RKO (cell line): ENCODE measurements at regions not wholly inside any gene's neighbourhood (a gene's known extent, or its start where the extent isn't known, plus 50 kb on each side); places are given as distances from the start of the nearest gene placed in this dataset.
A peak's percentile ranks its signal among the peaks of the same experiment; 100 is the strongest.
"Not testable (repeated sequence)": the region's sequence is repeated elsewhere in the genome, so short reads cannot be mapped to it uniquely, and the experiment has no call there.

Experiments
- DNase-seq: peaks from one replicate; pipeline ENCODE4 v3.0.0-alpha.2; 2016; ENCODE audit warnings: low spot score

- no peak for DNase-seq
Measured at GRCh38 chr3:191076903-191077552, 122.0 kb upstream of the OSTN start.

GRCh38 chr3:191074511-191074910, 124.5 kb upstream of the OSTN start:
- no peak for DNase-seq

- DNase-seq, result no peak
Measured at GRCh38 chr3:191070762-191071403, 128.2 kb upstream of the OSTN start.

GRCh38 chr3:191070201-191070600, 128.8 kb upstream of the OSTN start:
- peak; percentile 69 for DNase-seq

- no peak for DNase-seq
Measured at GRCh38 chr3:191068946-191069813, 129.9 kb upstream of the OSTN start.

- DNase-seq, result peak; percentile 74
Measured at GRCh38 chr3:191066669-191067068, 132.4 kb upstream of the OSTN start.

GRCh38 chr3:191065181-191065805, 133.7 kb upstream of the OSTN start:
- DNase-seq, result peak; percentile 33

GRCh38 chr3:191051037-191051436, 148.0 kb upstream of the OSTN start:
- peak; percentile 52 for DNase-seq

- DNase-seq, result no peak
Measured at GRCh38 chr3:191047930-191048329, 151.1 kb upstream of the OSTN start.

- DNase-seq, result no peak
Measured at GRCh38 chr3:191030929-191031328, 168.1 kb upstream of the OSTN start.

- no peak for DNase-seq
Measured at GRCh38 chr3:191030491-191030890, 168.0 kb upstream of the GMNC start.

- no peak for DNase-seq
Measured at GRCh38 chr3:191026746-191027145, 164.3 kb upstream of the GMNC start.

GRCh38 chr3:191020730-191021396, 158.4 kb upstream of the GMNC start:
- no peak for DNase-seq

- no peak for DNase-seq
Measured at GRCh38 chr3:191019855-191020254, 157.4 kb upstream of the GMNC start.

GRCh38 chr3:191015960-191016359, 153.5 kb upstream of the GMNC start:
- not testable (repeated sequence) for DNase-seq

- DNase-seq, result no peak
Measured at GRCh38 chr3:191008074-191008473, 145.6 kb upstream of the GMNC start.

GRCh38 chr3:191005790-191006189, 143.3 kb upstream of the GMNC start:
- no peak for DNase-seq

GRCh38 chr3:191003742-191004141, 141.2 kb upstream of the GMNC start:
- DNase-seq, result no peak

GRCh38 chr3:190996181-190996775, 133.8 kb upstream of the GMNC start:
- DNase-seq, result no peak

GRCh38 chr3:190995156-190995555, 132.7 kb upstream of the GMNC start:
- no peak for DNase-seq

- DNase-seq, result no peak
Measured at GRCh38 chr3:190990898-190991297, 128.4 kb upstream of the GMNC start.

- no peak for DNase-seq
Measured at GRCh38 chr3:190989218-190989617, 126.7 kb upstream of the GMNC start.
